ENCODE measurements at regions not wholly inside any gene's neighbourhood (a gene's known extent, or its start where the extent isn't known, plus 50 kb on each side); places are given as distances from the start of the nearest gene placed in this dataset.
"Not testable (repeated sequence)": the region's sequence is repeated elsewhere in the genome, so short reads cannot be mapped to it uniquely, and the experiment has no call there.

DNA sequence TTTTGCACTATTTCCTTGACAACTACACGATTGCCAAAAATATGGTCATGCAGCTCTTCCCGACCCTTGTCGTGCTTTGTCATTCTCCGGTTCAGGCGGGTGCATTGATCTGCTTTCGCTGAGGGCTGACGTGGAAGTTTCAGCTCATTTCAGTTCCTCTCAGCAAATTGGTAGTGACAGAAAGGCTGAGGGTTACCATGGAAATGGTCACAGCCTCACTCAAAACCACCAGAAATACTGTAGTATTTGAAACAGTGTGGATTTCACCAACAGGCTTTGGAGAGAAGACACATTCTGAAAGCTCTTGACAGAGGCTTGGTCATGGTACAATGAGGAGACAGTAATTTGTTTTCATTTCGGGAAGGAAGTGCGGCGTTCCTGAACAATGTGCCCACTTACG, 99.7 kb upstream of the EXOC2 start:
- DNase-seq = no peak

DNA sequence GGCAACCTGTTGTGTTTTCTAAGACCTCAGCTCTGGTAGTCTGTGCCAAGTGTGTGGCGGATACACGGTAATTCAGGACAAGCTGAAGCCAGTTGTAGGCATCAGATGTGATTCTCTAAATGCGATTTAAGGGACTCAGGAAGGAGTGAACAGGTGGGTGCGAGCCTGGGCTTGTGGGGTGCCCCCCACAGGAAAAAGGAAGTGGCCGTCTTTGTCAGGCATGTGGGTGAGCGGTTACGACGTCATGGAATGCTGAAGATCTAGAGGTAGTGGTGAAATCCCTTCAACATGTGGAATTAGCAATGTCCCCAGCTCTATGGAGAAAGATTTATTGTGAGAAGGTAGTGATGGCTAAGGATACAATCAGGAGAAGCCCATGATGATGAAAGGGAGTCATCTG, 95.1 kb upstream of the EXOC2 start:
- DNase-seq = no peak

GRCh38 chr6:786946-787763, 94.2 kb upstream of the EXOC2 start:
- DNase-seq = peak; percentile 95

GRCh38 chr6:783966-784735, 91.2 kb upstream of the EXOC2 start:
- no peak for DNase-seq

GRCh38 chr6:782141-782540, 89.2 kb upstream of the EXOC2 start:
- no peak for DNase-seq

DNA sequence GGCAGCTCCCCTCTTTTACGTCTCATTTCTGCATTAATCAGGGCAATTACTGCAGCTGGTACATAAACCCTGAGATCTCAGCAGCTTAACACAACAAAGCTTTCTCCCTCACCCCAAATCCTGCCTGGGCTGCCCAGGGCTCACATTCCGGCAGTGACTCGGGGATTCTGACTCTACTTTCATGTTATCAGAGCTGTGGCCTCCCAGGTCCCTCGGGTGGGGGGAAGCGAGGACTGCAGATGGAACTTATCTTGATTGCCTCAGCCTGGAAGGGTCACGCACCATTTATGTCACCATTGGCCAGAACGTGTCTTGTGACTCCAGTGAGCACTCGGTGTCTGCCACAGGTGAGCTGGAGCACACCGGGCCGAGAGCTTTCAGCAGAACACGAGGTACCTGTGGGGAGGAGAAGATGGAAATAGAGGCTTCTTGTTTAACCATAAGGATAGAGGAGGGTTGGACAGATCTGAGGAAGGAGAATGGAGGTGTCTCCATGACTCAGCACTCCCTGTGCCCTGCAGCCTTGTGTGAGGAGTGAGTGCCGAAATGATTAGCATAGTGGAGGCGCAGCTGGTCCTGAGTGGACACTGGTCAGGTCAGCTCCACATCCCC, 88.5 kb upstream of the EXOC2 start:
- peak; percentile 89 for DNase-seq

DNA sequence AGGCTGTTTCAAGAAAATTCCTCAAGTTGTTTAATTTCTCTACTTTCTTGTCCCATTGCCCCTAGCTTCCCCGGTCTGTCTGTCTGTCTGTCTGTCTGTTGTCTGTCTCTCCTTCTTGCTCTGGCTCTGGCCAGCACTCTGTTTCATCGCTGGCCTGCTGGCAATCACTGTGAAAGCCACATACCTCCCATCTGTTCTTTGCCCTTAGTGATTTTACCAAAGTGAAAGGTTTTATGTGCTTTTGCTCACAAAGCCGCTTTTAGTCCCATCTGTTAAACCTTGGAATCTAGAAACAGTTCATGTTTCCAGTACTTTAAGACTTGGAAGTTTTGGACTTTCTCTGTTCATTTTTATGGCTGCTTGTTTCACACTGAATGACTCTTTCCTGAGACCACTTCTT, 87.8 kb upstream of the EXOC2 start:
- no peak for DNase-seq

DNA sequence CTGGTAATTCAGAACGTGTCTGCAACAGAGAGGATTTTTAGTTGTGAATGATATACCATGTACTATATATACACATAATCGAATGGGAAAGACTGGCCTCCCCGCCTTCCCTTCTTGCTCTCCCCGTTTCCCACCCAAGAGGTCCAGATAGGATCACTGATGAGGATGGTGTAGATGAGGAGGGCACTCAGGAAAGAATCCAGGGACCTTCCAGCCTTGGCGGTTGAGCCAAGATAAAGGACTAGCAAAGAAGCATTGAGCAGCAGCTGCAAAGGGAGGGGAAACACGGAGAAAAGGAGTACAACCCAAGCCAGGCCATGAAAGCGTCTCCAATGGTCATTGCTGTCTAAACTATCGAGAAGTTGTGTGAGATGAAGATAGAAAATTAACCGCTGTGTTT, 84.0 kb upstream of the EXOC2 start:
- no peak for DNase-seq

GRCh38 chr6:776528-776931, 83.6 kb upstream of the EXOC2 start:
- DNase-seq = no peak

DNA sequence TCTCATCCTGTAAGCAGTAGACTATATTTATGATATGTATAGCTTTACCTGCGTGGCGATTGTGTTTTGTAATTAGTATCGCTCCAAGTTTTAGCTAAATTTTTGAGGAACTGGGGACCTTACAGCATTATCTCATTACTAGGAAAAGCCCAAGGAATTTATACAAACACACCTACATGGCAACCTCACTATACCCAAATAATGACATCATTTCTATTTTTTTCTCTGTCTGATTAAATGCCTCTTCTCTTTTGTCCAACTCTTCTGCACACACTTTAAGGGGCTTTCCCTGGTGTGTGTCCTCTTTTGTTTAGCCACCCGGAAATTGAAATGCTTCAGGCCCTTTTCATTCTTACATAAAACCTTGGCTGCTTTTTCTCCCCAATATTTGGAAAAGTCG, 82.9 kb upstream of the EXOC2 start:
- no peak for DNase-seq

GRCh38 chr6:771683-772082, 78.7 kb upstream of the EXOC2 start:
- not testable (repeated sequence) for DNase-seq

GRCh38 chr6:767755-768512, 75.0 kb upstream of the EXOC2 start:
- no peak for DNase-seq

DNA sequence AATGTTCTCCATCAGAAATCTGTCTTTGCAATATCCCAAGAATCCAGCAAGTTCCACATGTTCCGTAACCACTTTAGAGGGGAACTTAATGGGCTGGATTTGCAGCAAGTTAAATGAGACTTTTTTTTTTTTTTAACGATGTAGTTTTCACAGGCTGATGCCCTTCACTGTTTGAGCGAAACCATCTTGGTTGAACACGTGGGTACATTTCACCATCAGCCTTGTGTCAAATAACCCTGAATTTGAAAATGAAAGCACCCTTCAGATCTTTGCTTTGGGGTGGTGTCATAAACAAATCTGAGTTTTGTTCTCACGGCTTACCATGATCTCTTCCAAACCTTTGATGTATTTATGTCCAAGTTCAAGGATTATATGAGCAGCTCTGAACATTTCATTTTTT, 73.7 kb upstream of the EXOC2 start:
- peak; percentile 19 for DNase-seq

- DNase-seq = no peak
Observed at GRCh38 chr6:761997-762396, 69.1 kb upstream of the EXOC2 start.

DNA sequence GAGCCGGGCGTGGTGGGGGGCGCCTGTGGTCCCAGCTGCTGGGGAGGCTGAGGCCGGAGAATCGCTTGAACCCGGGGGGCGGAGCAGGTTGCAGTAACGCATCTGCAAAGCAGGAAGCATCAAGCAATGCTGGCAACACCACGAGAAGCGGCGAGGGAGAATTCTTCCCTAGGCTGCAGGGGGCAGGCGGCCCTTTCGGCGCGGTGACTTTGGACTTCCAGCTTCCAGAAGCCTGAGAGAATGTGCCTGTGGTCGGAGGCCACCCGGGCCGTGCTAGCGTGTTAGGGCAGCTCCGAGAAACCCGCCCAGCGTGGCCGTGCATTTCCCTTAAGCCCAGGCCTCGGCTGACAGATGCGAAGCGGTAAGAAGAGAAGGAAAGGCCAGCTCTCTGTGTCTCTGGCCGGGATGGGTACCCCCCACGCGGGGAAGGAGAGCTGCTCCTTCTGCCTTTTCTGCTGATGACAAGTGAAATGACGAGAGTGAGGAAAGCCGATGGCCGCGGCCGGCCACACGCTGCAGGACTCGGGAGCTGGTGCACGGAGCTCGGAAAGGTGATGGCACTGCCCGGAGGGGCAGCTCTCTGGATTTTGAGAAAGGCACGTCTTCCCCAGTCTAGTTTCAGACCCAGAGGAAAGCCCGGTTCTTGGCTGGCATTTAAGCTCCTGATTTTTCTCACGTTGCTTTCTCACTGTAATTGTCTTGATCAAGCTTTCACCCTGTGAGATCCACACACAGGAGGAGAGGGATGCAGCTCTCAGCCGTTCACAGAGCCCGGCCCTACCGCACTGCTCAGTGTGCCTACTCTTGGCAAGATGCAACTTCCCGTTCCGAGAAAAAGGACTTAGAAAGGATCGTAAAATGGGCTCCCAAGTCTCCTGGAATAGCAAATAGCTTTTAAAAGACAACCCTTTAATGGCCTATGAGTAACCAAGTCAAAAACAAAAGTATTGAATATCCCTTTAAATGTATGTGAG, 68.3 kb upstream of the EXOC2 start:
- no peak for DNase-seq

GRCh38 chr6:759729-760128, 66.8 kb upstream of the EXOC2 start:
- no peak for DNase-seq

DNA sequence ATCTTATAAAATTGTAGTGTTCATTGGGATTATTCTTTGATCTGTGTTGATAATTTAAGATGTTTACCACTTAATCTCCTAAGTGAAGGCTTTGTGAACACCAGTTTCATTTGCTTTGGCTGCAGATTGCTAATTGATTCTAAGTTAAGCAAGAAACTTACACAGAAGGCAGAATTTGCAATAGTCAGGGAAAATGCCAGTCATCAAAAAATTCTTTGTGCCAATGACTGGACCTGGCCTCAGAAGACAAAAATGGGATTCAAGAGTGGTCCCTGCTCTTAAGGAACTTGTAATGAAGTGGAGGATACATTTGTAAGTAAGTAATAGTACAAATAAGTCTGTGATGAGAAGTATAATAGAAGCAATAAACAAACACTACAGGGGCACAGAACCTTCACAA, 63.3 kb upstream of the EXOC2 start:
- DNase-seq = no peak

- no peak for DNase-seq
Observed at GRCh38 chr6:754202-754601, 61.3 kb upstream of the EXOC2 start.

- DNase-seq = no peak
Observed at GRCh38 chr6:753486-753885, 60.5 kb upstream of the EXOC2 start.

DNA sequence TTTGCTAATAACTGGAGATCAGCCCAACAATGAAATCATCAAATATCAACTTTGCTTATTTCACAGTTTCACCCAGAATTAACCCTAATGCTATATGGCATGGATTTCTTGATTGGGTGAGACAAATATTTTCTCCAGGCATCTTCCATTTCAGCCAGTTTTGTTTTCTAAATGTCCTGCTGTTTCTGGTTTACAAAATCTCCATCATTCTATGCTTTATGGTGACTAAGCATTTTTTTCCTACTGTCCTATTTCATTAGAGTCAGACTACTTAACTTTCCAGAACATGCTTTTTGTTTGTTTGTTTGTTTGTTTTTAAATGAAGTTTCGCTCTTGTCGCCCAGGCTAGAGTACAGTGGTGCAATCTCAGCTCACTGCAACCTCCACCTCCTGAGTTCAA, 59.5 kb upstream of the EXOC2 start:
- DNase-seq = no peak

DNA sequence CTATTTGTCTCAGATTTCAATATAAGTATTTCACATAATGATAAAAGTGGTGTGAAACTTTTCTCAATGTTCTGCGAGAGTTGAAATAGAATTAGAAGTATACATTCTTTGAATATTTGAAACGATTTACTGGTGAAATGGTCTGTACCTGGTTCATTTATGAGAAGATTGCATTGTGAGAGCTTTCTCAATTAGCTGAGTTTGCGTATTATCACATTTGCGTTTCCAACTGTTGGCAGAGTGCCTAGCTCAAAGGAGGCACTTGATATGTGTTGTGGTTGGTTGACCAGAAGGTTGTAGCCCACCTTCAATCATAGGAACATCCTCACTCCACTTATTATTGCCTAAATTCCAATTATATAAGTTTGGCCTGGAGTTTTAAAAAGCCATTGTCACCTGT, 58.8 kb upstream of the EXOC2 start:
- no peak for DNase-seq

DNA sequence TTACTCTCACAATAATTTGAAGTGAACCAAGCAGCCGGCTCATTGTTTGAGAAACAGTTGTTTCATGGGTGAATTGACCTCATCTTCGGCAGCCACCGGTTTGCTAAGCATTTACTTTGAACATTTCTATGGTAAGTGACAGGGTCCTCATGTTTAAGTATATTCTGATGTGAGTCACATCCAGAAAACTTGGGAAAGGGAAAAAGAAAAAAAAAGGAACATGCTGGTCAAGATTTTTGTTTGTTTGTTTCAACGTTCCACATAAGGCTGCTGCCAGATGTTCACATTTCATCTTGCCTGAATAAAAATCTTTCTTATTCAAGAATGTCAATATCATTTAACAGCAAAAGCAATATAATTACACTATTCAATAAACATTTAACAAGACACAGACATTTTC, 55.0 kb upstream of the EXOC2 start:
- DNase-seq = no peak

All from OCI-M1 (cell line).